HUES6 (cell line): ENCODE measurements at regions not wholly inside any gene's neighbourhood (a gene's known extent, or its start where the extent isn't known, plus 50 kb on each side); places are given as distances from the start of the nearest gene placed in this dataset.
"Not testable (repeated sequence)": the region's sequence is repeated elsewhere in the genome, so short reads cannot be mapped to it uniquely, and the experiment has no call there.

Experiments used
- H3K27ac ChIP-seq: 2 replicates; pipeline ENCODE4 v1.7.0; 2013; ENCODE audit warnings: low read depth, mild to moderate bottlenecking, low read length, inconsistent platforms
- H3K27me3 ChIP-seq: 2 replicates; pipeline ENCODE4 v1.6.1; 2013; ENCODE audit warnings: low read length; ENCODE audit not compliant: control insufficient read depth, insufficient read depth
- H3K36me3 ChIP-seq: 2 replicates; pipeline ENCODE4 v1.6.1; 2013; ENCODE audit warnings: low read length; ENCODE audit not compliant: control insufficient read depth, insufficient read depth
- H3K4me1 ChIP-seq: 2 replicates; pipeline ENCODE4 v1.6.1; 2013; ENCODE audit warnings: low read length; ENCODE audit not compliant: control insufficient read depth, insufficient read depth
- H3K4me3 ChIP-seq: 2 replicates; pipeline ENCODE4 v1.5.1; 2013; ENCODE audit warnings: low read depth, low read length
- H3K9ac ChIP-seq: one replicate; pipeline ENCODE4 v1.6.1; 2013; ENCODE audit warnings: mild to moderate bottlenecking, low read length
- H3K9me3 ChIP-seq: 2 replicates; pipeline ENCODE4 v1.6.1; 2013; ENCODE audit warnings: low read depth, low read length; ENCODE audit not compliant: control insufficient read depth, insufficient read depth

GRCh38 chr3:8436661-8437287 is 64.8 kb upstream of the LMCD1 start:
- H3K4me1 ChIP-seq = no peaks in the 10 kb centered on the region
- no peak overlapping the region for H3K9ac ChIP-seq
- peaks cover 15% of the 10 kb centered on the region for H3K9me3 ChIP-seq
- H3K4me3 ChIP-seq = no peak overlapping the region
- no peaks in the 10 kb centered on the region for H3K36me3 ChIP-seq
- H3K27me3 ChIP-seq = no peaks in the 10 kb centered on the region
- H3K27ac ChIP-seq = no peak overlapping the region

- Histone ChIP-seq H3K4me1 (peaks cover 6% of the 10 kb centered on the region), H3K27me3 (no peaks in the 10 kb centered on the region), H3K27ac (no peak overlapping the region), H3K9ac (no peak overlapping the region), H3K4me3 (no peak overlapping the region), H3K9me3 (peaks cover 15% of the 10 kb centered on the region), H3K36me3 (no peaks in the 10 kb centered on the region)
These were observed 63.0 kb upstream of the LMCD1 start for GRCh38 chr3:8438507-8439079.

GRCh38 chr3:8440142-8440541 is 61.5 kb upstream of the LMCD1 start:
- Histone ChIP-seq H3K9me3 (peaks cover 15% of the 10 kb centered on the region), H3K4me1 (peaks cover 18% of the 10 kb centered on the region)
- not testable (repeated sequence) for H3K36me3 ChIP-seq, H3K9ac ChIP-seq, H3K27ac ChIP-seq, H3K4me3 ChIP-seq, H3K27me3 ChIP-seq

DNA sequence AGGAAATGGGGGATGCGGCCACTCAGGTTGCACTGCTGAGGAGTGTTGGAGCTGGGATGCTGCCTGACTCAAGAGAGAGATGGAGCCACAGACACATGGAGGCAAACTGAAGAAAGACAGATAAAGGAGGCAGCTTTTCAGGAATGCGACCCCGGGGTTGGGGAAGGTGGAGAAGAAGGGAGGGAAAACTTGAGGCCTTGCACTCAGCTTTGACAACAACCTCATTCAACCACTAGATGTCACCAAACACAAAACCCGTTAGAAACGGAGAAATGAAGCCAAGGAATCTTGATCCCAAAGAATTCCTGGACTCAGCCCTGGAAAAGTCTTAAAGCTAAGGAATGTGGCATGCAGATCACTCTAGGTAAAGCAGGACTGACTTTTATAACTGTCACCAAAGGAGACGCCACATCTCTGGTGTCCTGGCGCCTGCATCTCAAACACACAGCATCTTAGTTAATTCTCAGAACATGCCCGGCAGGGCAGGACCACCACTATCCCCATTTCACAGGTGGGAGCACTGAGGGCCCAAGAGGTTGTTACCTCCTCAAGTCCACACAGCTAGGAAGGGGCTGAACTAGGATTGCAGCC is 59.6 kb upstream of the LMCD1 start:
- Histone ChIP-seq H3K4me3 (no peak overlapping the region), H3K4me1 (peaks cover 18% of the 10 kb centered on the region), H3K27ac (no peak overlapping the region), H3K9me3 (peaks cover 13% of the 10 kb centered on the region), H3K27me3 (no peaks in the 10 kb centered on the region), H3K9ac (no peak overlapping the region), H3K36me3 (no peaks in the 10 kb centered on the region)

DNA sequence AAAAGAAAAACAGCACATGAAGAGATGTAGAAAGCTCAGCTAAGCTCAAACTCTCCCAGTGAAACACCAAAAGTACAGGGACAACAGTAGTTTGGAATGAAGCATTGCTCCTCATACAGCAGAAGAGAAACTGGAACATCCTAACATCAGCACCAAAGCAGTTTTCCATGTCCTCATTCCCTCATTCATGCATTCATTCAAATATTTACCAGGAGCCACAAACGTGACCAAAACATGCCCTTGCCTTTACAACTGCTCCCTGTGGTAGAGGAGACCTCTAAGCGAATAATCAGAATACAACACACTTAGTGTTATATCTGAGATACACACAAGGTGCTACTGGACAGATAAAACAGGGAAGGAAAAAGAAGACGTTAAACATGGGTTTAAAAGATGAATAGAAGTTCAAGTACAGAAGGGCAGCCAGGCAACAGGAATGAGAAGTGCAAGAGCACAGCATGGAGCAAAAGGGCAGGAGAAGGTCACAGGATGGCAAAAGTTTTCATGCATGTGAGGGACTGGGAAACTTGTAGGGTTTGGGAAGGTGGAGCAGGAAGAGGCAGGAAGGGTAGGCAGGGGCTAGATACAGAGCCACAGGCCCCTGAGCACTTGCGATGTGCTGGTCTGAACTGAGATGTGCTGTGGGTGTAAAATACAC is 58.5 kb upstream of the LMCD1 start:
- no peaks in the 10 kb centered on the region for H3K27me3 ChIP-seq
- H3K4me1 ChIP-seq = peaks cover 18% of the 10 kb centered on the region
- H3K27ac ChIP-seq = no peak overlapping the region
- no peak overlapping the region for H3K9ac ChIP-seq
- H3K36me3 ChIP-seq = no peaks in the 10 kb centered on the region
- H3K9me3 ChIP-seq = peaks cover 10% of the 10 kb centered on the region
- H3K4me3 ChIP-seq = no peak overlapping the region

DNA sequence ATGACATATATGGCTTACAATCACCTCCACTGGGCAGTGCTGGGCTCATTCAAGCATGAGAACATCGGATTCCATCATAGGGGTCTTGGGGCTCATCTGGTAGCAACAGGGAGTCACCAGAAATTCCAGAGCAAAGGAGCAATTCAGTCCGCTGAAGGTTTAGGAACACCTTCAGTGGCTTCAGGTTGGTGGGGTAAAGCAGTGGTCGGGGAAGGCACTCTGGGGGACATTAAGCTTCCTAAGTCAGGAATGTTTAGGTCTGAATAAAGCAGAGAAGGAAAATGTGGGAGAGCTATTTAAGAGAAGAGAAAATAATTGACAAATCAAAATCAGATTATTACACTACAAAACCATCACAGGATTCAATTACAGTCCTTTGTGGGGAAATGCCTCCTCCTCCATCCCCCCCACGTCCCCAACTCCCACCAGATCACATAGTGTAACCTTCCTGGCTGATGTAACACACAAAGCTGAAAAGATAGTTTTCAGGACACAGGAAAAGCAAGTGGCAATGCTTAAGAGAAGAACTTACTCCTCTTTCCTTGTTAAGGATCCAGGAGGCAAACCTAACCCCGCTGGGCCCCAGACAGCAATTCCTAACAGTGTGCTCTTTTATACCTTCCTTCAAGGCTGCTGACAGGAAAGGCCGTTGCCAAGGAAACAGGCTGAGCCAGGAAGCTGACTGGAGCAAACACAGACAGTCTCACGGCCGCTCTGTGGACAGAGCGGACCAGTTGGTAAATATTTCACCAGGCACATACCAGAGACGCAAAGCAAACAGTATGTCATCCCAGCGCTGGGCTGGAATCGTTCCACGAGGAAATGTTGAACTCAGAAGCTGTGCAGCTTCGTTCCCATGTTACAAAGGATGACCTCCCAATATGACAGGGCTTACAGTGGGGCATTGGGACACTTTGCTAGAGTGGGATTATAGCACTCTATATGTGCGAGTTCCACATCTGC is 57.5 kb upstream of the LMCD1 start:
- Histone ChIP-seq H3K9me3 (peaks cover 3% of the 10 kb centered on the region; the same call in 1 of the 2 replicates), H3K4me1 (peaks cover 18% of the 10 kb centered on the region), H3K36me3 (no peaks in the 10 kb centered on the region), H3K27ac (peak overlapping the region; percentile 22; the same call in 1 of the 2 replicates), H3K9ac (peak overlapping the region; percentile 45), H3K4me3 (peak overlapping the region; percentile 11; the same call in 1 of the 2 replicates), H3K27me3 (no peaks in the 10 kb centered on the region)

DNA sequence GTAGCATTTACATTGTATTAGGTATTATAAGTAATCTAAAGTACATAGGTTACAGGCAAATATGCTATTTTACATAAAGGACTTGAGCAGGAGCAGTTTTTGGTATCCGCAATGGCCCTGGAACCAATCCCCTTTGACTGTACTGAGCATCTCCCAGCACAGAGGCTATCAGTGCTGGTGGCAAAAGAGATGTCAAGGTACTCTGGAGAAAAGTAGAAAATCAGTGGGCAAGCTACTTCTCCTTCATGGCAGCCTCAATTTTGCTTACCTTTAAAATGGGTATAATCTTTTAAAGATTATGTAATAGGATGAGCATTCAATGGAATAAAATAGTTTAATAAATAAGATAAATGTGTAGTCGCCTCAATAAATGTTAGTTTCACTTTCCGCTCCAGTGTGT is 56.7 kb upstream of the LMCD1 start:
- Histone ChIP-seq H3K36me3 (no peaks in the 10 kb centered on the region), H3K4me3 (no peak overlapping the region), H3K9me3 (peaks cover 3% of the 10 kb centered on the region; the same call in 1 of the 2 replicates), H3K9ac (no peak overlapping the region), H3K27ac (no peak overlapping the region), H3K27me3 (no peaks in the 10 kb centered on the region), H3K4me1 (peaks cover 18% of the 10 kb centered on the region)

DNA sequence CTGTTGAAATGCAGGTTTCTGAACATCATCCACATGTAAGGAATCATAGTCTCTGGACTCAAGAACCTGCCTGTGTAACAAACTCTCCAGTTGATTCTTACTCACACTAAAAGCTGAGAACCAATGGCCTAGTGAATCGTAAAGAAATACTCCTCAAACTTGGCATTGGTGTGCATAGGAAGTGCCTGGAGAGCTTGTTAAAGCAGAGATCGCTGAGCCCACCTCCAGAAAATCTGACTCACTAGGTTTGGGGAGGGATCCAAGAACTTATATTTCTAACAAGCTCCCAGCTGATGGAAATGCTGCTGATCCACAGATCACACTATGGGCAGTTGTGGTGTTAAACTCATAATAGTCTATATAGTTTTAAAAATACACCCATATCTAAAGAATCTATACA is 55.8 kb upstream of the LMCD1 start:
- no peak overlapping the region for H3K9ac ChIP-seq
- peaks cover 18% of the 10 kb centered on the region for H3K4me1 ChIP-seq
- no peaks in the 10 kb centered on the region for H3K36me3 ChIP-seq
- peaks cover 3% of the 10 kb centered on the region; the same call in 1 of the 2 replicates for H3K9me3 ChIP-seq
- H3K27me3 ChIP-seq = no peaks in the 10 kb centered on the region
- H3K27ac ChIP-seq = no peak overlapping the region
- no peak overlapping the region for H3K4me3 ChIP-seq

- Histone ChIP-seq H3K27me3 (no peaks in the 10 kb centered on the region), H3K27ac (no peak overlapping the region), H3K9me3 (no peaks in the 10 kb centered on the region), H3K4me1 (peaks cover 18% of the 10 kb centered on the region), H3K4me3 (no peak overlapping the region), H3K36me3 (no peaks in the 10 kb centered on the region), H3K9ac (no peak overlapping the region)
These were observed 54.8 kb upstream of the LMCD1 start for GRCh38 chr3:8446845-8447244.

DNA sequence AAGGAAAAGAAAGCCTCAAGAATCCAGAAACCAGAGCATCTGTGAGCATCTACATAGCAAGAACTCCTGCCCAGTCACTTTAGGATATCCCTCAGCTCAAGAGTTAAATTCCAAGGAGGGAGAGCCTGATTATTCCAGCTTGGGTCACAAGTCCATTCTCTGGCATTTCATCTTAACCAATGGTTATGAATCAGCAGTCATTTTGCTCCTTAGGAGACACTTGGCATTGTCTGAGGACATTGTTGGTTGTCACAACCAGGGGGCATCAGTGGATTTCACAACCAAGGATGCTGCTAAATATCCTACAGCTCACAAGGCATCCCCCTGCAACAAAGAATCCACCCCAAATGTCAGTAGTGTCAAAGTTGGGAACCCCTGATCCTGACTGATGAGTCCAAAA is 51.0 kb upstream of the LMCD1 start:
- Histone ChIP-seq H3K9ac (no peak overlapping the region), H3K4me1 (no peaks in the 10 kb centered on the region), H3K9me3 (no peaks in the 10 kb centered on the region), H3K27ac (no peak overlapping the region), H3K4me3 (no peak overlapping the region), H3K36me3 (no peaks in the 10 kb centered on the region), H3K27me3 (no peaks in the 10 kb centered on the region)
